ENCODE measurements at regions not wholly inside any gene's neighbourhood (a gene's known extent, or its start where the extent isn't known, plus 50 kb on each side); places are given as distances from the start of the nearest gene placed in this dataset.

GRCh38 chr20:57000441-57000968 lies 265.9 kb downstream of the BMP7 start:
- H3K9me3 ChIP-seq (ENCODE audit: control insufficient read depth in 1 of 2, insufficient read depth in 1 of 2, low read depth in 1 of 2, low read length in 2 of 2) = peaks cover 9 to 18% of the 10 kb centered on the region in 2 experiments; a peak in 2 of 4 replicates

More at GRCh38 chr20:57000441-57000968, 265.9 kb downstream of the BMP7 start:
- no peak overlapping the region for H3K27ac ChIP-seq (ENCODE audit: low read depth, low read length)
- no peak for ATAC-seq
- no TSS peak for BruUV-seq (replicated peaks)
- H3K36me3 ChIP-seq (ENCODE audit: control insufficient read depth in 1 of 2, insufficient read depth in 2 of 2, low read length in 2 of 2) = no peaks in the 10 kb centered on the region
- no peaks in the 10 kb centered on the region for H4K20me1 ChIP-seq (ENCODE audit: insufficient read depth)
- DNase-seq (ENCODE audit: low read depth, low spot score) = no peak
- H3K27me3 ChIP-seq (ENCODE audit: insufficient read depth, low read length) = no peaks in the 10 kb centered on the region
- intact Hi-C loops (cut with micrococcal nuclease) = no loop called here
- ChIA-PET CTCF (no interaction called here), RAD21 (ENCODE audit: low non-redundant PET in 1 of 2, low total read pairs in 2 of 2, uncharacterized antibody in 2 of 2, unreplicated experiment in 2 of 2) (no interaction called here), POLR2A (no interaction called here)
- H3K4me1 ChIP-seq (ENCODE audit: control insufficient read depth in 1 of 2, insufficient read depth in 2 of 2, low read length in 2 of 2) = no peaks in the 10 kb centered on the region
- no peaks in the 10 kb centered on the region for H3K79me2 ChIP-seq (ENCODE audit: insufficient read depth, low read length)
- no peak overlapping the region for H2AFZ ChIP-seq (ENCODE audit: low read depth, low read length, poor library complexity, severe bottlenecking)
- H3K9me2 ChIP-seq (ENCODE audit: insufficient read depth) = no peaks in the 10 kb centered on the region
- no peak overlapping the region for H3K4me2 ChIP-seq (ENCODE audit: low read length)
- H3K4me3 ChIP-seq (replicated peaks in 1 of 2; ENCODE audit: low read depth in 1 of 2, low read length in 2 of 2) = no peak overlapping the region
- TF ChIP-seq TCF7L2 (IDR thresholded peaks at IDR 0.05; ENCODE audit: borderline replicate concordance, extremely low read depth, insufficient read depth, insufficient read length) (no peak), CTCF (IDR thresholded peaks at IDR 0.05 in 2 of 3, conservative IDR thresholded peaks at IDR 0.05 in 1 of 3; ENCODE audit: borderline replicate concordance in 1 of 3, insufficient read depth in 1 of 3, low read depth in 2 of 3, low read length in 2 of 3) (no peak), SRF (IDR thresholded peaks at IDR 0.05; ENCODE audit: low read depth) (no peak), CBX3 (IDR thresholded peaks at IDR 0.05; ENCODE audit: low read depth) (no peak), CEBPB (IDR thresholded peaks at IDR 0.05; ENCODE audit: low read depth) (no peak), EZH2phosphoT487 (IDR thresholded peaks at IDR 0.05; ENCODE audit: borderline replicate concordance) (no peak), ZBTB33 (IDR thresholded peaks at IDR 0.05; ENCODE audit: extremely low read depth, insufficient replicate concordance, low read length) (no peak), MAX (IDR thresholded peaks at IDR 0.05) (no peak), ZNF274 (IDR thresholded peaks at IDR 0.05; ENCODE audit: low read depth, low read length) (no peak), FOSL1 (IDR thresholded peaks at IDR 0.05; ENCODE audit: low read depth) (no peak)
- H3K9ac ChIP-seq (ENCODE audit: low read length) = no peak overlapping the region
